ENCODE measurements at regions not wholly inside any gene's neighbourhood (a gene's known extent, or its start where the extent isn't known, plus 50 kb on each side); places are given as distances from the start of the nearest gene placed in this dataset.

DNA sequence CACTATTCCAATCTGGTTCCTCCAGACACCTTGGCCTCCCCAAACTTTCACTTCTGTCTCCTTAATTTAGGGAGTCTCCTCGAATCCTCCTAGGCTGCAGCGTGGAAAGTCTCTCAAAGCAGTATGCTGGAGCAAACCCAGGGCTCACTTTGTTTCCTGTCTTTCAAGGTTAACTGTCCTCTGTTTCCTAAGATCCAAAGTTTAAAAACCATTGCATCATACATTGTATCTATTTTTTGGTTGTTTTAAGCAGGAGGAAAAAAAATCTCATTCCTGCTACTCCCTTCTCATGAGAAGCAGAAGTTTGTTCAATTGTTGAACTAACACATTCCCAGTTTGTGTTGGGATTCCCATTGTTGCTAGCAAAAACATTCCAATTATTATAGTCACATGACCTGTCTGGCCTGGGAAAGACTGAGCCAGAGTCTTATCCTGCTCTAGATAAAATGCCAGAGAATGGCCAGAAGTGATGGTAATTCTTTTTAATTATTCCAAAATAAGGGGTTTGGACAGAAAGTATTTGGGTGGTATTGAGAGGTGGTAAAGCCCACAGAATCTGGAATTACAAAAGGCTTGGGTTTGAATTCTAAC lies 67.3 kb downstream of the HSPB8 start:
- no peak for DNase-seq (ENCODE audit: low spot score in 2 of 2, unreplicated experiment in 2 of 2)
- TF ChIP-seq, protein P1, sequence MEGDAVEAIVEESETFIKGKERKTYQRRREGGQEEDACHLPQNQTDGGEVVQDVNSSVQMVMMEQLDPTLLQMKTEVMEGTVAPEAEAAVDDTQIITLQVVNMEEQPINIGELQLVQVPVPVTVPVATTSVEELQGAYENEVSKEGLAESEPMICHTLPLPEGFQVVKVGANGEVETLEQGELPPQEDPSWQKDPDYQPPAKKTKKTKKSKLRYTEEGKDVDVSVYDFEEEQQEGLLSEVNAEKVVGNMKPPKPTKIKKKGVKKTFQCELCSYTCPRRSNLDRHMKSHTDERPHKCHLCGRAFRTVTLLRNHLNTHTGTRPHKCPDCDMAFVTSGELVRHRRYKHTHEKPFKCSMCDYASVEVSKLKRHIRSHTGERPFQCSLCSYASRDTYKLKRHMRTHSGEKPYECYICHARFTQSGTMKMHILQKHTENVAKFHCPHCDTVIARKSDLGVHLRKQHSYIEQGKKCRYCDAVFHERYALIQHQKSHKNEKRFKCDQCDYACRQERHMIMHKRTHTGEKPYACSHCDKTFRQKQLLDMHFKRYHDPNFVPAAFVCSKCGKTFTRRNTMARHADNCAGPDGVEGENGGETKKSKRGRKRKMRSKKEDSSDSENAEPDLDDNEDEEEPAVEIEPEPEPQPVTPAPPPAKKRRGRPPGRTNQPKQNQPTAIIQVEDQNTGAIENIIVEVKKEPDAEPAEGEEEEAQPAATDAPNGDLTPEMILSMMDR (IDR thresholded peaks at IDR 0.05; ENCODE audit: unreplicated experiment): no peak
- Mint-ChIP-seq H3K9me3 (peaks cover 12% of the 10 kb centered on the region), H3K27me3 (ENCODE audit: low read depth) (peaks cover 11% of the 10 kb centered on the region), H3K27ac (peak overlapping the region; percentile 27), H3K4me1 (peaks cover 1% of the 10 kb centered on the region), H3K36me3 (no peaks in the 10 kb centered on the region), H3K4me3 (no peak overlapping the region)

DNA sequence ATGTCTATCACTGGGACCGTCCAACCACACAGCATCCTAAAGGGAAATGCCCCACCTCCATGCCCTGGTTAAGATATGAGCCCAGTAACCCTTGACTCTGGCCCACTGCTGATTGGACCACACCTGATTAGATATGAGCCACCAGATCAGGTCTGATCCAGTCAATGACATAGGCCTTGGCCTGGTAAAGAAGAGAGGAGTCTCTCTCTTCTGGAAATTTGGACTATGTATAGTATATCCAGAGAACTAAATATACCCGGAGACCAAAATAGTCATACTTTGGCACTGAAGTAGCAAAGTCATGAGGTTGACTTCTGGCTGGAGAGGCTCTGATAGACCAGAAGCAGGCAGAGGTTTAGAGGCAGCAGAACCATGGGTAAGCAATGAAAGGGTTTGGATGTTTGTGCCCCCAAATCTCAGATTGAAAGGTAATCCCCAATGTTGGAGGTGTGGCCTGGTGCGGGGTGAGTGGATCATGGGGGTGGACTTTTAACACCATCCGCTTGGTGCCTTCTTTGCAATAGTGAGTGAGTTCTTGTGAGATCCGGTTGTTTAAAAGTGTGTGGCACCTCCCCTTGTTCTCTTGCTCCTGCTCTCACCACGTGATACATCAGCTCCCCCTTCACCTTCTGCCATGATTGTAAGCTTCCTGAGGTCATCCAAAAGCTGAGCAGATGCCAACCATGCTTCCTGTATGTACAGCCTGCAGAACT lies 68.4 kb downstream of the HSPB8 start:
- Mint-ChIP-seq H3K4me1 (peaks cover 1% of the 10 kb centered on the region), H3K27ac (no peak overlapping the region), H3K27me3 (ENCODE audit: low read depth) (peaks cover 16% of the 10 kb centered on the region), H3K4me3 (no peak overlapping the region), H3K36me3 (no peaks in the 10 kb centered on the region), H3K9me3 (peaks cover 12% of the 10 kb centered on the region)
- DNase-seq (ENCODE audit: low spot score in 2 of 2, unreplicated experiment in 2 of 2): no peak
- TF ChIP-seq, protein P1 (IDR thresholded peaks at IDR 0.05; ENCODE audit: unreplicated experiment): no peak

DNA sequence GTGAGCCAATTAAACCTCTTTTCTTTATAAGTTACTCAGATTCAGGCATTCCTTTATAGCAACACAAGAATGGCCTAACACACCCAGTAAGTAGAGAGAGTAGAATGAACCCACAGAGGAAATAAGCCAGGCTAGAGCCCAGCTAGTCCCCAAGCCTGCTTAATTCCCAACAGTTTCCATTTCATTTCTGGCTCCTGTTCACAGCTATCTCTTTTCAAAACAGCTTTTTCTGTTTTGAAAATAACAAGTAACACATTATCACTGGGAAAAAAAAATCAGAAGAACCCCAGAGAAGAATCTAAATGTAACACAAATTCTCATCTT lies 69.0 kb downstream of the HSPB8 start:
- H3K4me1 Mint-ChIP-seq: peaks cover 1% of the 10 kb centered on the region
- DNase-seq (ENCODE audit: low spot score in 2 of 2, unreplicated experiment in 2 of 2): no peak
- no peak overlapping the region for H3K27ac Mint-ChIP-seq
- peaks cover 12% of the 10 kb centered on the region for H3K9me3 Mint-ChIP-seq
- TF ChIP-seq, protein P1 (IDR thresholded peaks at IDR 0.05; ENCODE audit: unreplicated experiment): no peak
- H3K36me3 Mint-ChIP-seq: no peaks in the 10 kb centered on the region
- H3K4me3 Mint-ChIP-seq: no peak overlapping the region
- H3K27me3 Mint-ChIP-seq (ENCODE audit: low read depth): peaks cover 17% of the 10 kb centered on the region

DNA sequence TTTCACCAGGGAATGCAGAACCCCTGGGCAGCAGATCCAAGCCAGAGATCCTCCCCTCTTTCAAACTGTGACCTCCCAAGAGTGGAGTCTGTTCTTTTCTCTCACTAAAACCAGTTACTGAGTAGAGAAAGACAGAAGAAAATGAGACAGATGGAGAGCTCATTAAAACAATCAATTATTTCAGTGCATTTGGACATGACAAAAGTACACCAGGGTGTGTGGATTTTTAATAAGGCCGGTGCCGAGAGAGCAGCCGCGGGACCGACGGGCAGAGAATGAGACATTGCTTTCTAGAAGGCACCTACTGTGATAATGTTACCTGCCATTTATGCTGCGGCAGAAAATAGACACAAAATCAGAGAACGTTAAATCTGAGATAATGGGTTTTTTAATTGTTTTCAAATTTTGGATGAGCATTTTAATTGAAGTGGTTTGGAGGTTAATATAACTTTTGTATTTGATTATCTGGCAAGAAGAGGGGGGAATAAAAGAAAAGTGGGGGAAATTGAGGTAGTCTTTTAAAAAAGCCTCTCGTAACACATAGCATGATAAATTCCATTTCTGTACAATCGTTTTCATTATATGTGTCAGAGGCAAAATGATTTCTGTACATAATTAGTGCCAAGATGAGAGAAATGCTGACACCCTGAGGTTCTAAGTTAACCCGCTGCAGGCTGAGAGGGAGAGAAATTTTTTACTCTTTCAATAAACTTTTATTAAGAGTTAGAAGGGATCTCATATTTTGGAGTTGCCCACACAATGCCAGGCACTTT lies 70.8 kb downstream of the HSPB8 start:
- Mint-ChIP-seq H3K27me3 (ENCODE audit: low read depth) (peaks cover 17% of the 10 kb centered on the region), H3K4me3 (no peak overlapping the region), H3K27ac (no peak overlapping the region), H3K9me3 (peaks cover 6% of the 10 kb centered on the region), H3K36me3 (no peaks in the 10 kb centered on the region), H3K4me1 (peaks cover 1% of the 10 kb centered on the region)
- TF ChIP-seq, protein P1 (IDR thresholded peaks at IDR 0.05; ENCODE audit: unreplicated experiment): no peak
- no peak for DNase-seq (ENCODE audit: low spot score in 2 of 2, unreplicated experiment in 2 of 2)

DNA sequence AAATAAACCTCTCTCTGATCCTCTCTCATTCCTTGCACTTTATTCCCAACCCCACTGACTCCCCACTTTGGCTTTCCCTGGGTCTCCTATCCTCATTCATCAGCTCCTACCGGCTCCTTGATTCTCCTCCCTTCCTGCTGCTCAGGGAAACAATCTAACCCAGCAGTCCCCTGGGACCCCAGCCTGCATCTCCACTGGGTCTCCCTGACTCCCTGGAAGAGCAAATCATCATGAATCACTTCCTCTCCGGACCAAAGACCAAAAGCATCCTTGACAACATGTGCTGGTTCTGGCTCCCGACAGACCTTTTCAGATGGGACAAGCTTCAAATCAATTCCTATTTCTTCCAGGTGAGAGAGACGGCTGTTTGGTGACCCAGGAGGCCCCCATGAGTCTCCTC lies 76.6 kb downstream of the HSPB8 start:
- H3K36me3 Mint-ChIP-seq: no peaks in the 10 kb centered on the region
- H3K9me3 Mint-ChIP-seq: peaks cover 4% of the 10 kb centered on the region
- H3K4me1 Mint-ChIP-seq: no peaks in the 10 kb centered on the region
- no peak overlapping the region for H3K4me3 Mint-ChIP-seq
- H3K27me3 Mint-ChIP-seq (ENCODE audit: low read depth): peaks cover 12% of the 10 kb centered on the region
- TF ChIP-seq, protein P1 (IDR thresholded peaks at IDR 0.05; ENCODE audit: unreplicated experiment): no peak
- no peak for DNase-seq (ENCODE audit: low spot score in 2 of 2, unreplicated experiment in 2 of 2)
- H3K27ac Mint-ChIP-seq: no peak overlapping the region

Measured in mesothelial cell of epicardium (in vitro differentiated cells).